ENCODE measurements at regions not wholly inside any gene's neighbourhood (a gene's known extent, or its start where the extent isn't known, plus 50 kb on each side); places are given as distances from the start of the nearest gene placed in this dataset.

GRCh38 chr6:3607171-3607570 is 144.3 kb downstream of the PXDC1 start:
- TF ChIP-seq CTCF (IDR thresholded peaks at IDR 0.05) (no peak), POLR2A (IDR thresholded peaks at IDR 0.05) (no peak)
